Fibroblast of villous mesenchyme (primary cell): ENCODE measurements at regions not wholly inside any gene's neighbourhood (a gene's known extent, or its start where the extent isn't known, plus 50 kb on each side); places are given as distances from the start of the nearest gene placed in this dataset.

Source experiments
- DNase-seq: peaks from one replicate; pipeline ENCODE4 v3.0.0-alpha.2; 2010; ENCODE audit warnings: low read depth
- H3K4me3 ChIP-seq: 2 replicates; pipeline ENCODE4 v1.5.1; 2011; ENCODE audit warnings: low read depth, mild to moderate bottlenecking, low read length
- CTCF ChIP-seq: IDR thresholded peaks from 2 replicates; pipeline ENCODE4 v1.5.1; 2012; ENCODE audit warnings: low read depth, mild to moderate bottlenecking, low read length; ENCODE audit not compliant: insufficient read depth

DNA sequence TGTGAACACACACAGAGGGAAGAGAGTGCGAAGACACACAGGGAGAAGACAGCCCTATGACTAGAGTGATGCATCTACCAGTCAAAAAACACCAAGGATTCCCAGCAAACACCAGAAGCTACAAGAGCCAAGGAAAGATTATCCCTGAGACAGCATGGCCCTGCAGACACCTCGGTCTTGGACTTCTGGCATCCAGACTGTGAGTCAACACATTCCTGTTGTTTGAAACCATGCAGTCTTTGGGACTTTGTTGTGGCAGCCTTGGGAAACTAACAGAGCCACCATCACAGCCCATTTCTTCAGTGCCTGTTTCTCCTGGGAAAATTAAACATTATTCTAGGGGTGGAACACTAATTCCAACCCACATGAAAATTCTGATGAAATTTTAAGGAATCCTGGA, 220.6 kb downstream of the GXYLT1 start:
- no peak for TF ChIP-seq CTCF
- no peak for DNase-seq
- no peak overlapping the region for H3K4me3 ChIP-seq

DNA sequence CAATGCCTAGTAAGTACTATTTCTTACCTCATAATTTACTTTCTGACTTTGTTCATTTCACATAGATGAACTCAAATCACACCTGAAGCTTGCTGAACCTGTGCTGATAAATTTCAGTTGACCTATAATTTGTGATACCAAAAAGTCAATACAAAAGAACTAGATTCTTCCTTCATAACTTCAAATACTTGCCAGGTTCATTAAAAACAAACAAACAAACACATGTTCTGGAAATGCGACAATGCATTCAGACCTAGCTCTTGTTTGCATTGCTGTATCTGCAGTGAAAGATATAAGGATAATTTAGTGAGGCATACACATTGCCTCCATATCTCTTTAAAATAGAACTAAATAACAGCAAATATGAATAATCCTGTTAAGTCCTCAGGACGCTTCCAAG, 221.3 kb downstream of the GXYLT1 start:
- TF ChIP-seq CTCF, result no peak
- no peak for DNase-seq
- no peak overlapping the region for H3K4me3 ChIP-seq

DNA sequence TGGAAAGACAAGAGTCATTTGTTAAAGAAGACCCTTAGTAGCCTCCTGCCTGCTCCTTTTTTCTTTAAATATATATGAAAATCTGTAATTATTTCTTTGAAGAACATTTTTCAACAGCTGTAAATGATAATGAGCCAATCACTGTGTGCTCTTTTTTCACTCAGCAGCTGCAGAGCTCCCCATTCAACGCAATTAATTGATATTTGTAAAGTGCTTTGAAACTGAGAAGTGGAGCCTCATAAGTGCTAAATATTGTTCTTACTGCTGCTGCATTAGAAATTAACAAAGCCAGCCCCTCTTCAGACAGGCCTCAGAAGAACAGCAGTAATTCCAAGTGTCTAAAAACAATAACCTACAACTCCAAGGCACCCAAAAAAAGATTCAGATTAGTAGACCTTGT, 224.3 kb downstream of the GXYLT1 start:
- TF ChIP-seq CTCF, result no peak
- no peak overlapping the region for H3K4me3 ChIP-seq

DNA sequence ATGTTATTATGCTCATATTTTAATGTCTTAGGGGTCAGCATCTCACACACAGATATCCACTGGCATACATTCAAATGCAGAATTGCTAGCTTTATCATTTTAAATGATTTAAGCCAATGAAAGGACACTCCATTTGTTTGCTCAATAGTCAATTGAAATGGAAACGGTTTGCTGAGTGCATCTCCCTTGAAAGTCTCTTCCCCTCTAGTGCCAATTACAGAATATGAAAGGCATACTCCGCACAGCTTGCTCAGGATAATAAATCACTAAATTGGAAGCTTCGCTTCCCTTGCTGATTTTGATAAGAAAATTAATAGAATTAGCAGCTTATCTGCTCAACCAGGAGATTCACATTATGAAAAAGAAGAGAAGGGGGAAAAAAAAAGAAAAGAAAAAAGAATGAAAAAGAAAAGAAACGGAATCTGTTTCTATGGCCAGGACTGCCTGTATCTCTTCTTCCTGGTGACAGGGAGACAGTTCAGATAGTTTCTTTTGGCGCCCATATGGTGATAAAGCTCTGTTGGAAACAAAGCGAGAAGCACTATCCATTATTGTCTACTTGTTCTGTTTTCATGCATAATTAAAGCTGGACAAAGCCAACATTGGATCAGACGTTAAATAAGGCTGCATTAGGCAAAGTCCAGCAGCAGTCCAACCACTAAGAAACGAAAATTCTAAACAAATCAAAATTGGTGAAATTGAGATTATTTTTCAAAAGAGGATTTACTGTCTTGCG, 225.0 kb downstream of the GXYLT1 start:
- TF ChIP-seq CTCF, result no peak
- H3K4me3 ChIP-seq, result no peak overlapping the region
- no peak for DNase-seq

More for the DNA sequence above, 224.3 kb downstream of the GXYLT1 start:
- no peak for DNase-seq

DNA sequence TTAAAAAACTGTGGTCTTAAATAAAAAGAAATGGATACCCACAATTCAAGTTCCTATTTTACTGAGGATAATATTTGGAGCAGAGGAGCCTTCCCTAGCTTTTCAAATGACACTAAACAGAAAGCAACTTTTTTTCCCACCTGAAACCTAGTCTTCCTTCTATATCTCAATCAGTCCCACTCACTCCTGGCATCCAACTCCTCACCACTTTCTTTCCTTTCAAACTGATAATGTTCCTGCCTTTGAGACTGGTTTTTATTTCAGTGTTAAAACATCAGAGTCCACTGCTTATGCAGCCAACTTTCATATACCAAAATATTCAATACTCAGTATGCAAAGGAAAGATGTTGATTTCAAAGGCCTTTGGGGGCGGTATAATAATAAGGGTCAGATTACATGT, 225.6 kb downstream of the GXYLT1 start:
- DNase-seq, result no peak
- H3K4me3 ChIP-seq, result no peak overlapping the region
- TF ChIP-seq CTCF, result no peak

- H3K4me3 ChIP-seq, result no peak overlapping the region
- no peak for DNase-seq
- no peak for TF ChIP-seq CTCF
These were observed 226.7 kb downstream of the GXYLT1 start for GRCh38 chr12:41917938-41918341.

DNA sequence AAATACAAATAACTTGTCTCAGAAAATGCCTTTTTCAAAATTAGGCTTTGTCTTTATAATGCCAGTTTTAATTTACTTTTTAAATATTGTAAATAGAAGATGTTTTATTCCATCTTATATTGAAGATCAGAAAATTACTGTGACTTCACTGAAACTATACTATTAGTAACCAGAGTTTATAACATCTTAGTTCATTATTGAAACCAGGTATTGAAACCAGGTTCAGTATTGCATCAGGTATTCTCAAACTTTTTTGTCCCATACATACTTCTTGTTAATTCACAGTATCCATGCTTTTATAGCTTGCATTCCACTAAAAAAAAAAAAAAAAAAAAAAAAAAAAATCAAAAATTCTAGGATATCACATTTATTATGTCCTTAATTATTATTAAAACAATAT, 227.5 kb downstream of the GXYLT1 start:
- no peak for TF ChIP-seq CTCF
- DNase-seq, result no peak
- no peak overlapping the region for H3K4me3 ChIP-seq
